Inflammatory macrophage (primary cell): ENCODE measurements at regions not wholly inside any gene's neighbourhood (a gene's known extent, or its start where the extent isn't known, plus 50 kb on each side); places are given as distances from the start of the nearest gene placed in this dataset.

Experiments
- DNase-seq, 2 donors: peaks; one replicate each; pipeline ENCODE4 v3.0.0-alpha.2; 2020 to 2022

DNA sequence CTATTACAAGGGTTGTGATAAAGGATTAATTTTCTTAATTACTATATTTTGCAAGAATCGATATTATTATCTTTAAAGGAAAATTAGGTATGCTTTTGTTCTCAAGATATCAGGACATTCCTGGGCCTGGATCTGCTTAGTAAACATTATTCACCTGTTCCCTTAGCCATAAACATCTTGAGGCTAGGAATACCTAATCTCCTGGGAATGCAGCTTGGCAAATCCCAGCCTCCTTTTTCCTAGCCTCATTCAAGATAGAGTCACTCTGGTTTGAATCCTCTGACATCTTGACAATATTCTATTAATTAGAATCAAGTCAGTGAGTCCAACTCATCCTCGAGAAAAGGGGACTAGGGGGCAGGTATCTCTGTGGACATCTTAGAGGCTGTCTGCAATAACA, 327.1 kb downstream of the STIM2 start:
- no peak for DNase-seq

DNA sequence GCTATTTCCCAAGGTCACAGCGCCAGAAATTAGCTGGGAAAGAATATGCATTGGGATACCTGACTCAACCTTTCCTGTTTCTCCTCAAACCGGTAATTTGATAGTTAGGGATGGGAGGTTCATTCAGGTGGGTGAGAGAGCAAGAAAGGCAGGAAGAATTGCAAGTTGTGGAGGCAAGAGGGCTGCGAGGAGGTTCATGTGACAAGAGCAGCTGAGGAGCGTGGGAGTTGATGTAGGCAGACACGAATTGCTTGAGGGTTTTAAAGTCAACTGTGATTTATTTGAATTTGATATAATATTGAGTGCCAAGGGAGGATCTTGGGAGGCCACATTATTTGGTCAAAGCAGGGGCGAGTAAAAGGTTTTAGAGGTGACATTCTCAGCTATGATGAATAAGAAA, 329.0 kb downstream of the STIM2 start:
- DNase-seq = no peak

DNA sequence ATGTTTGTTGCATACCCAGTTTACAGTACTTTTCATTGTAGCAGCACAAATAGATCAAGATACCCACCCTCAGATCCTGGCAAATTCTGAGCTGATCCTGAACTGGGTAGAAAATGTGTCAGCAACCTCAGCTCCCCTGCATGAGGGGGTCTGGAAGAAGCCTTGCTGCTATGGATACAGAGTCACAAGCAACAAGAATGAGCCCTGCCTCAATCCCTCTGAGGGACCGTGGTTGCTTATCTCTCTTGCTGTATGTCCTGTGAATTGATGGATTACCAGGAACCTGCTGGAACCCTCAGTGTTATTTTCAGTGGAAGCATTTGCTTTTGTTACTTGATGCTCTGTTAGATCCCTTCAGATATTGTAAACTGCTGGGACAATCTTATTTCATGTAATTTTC, 331.0 kb downstream of the STIM2 start:
- DNase-seq = no peak

DNA sequence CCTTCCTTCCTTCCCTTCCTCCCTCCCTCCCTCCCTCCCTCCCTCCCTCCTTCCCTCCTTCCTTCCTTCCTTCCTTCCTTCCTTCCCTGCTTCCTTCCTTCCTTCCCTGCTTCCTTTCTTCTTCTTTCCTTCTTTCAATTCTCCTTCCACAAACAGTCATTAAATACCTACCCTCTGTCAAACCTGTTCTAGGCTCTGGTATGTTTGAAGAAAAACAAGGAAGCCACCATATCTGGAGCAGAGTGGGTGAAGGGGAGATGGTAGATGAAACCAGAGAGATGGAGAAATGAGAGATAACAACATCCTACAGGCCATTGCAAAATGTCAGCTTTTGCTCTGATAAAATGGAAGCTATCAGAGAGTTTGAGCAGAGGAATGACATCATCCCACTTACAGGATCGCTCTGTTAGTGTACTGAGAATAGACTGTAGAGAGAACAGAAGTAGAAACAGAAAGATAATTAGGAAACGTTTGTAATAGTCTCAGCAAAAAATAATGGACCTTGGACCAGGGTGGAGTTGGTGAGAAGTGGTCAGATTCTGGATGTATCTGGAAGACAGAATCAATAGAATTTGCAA, 334.0 kb downstream of the STIM2 start:
- no peak for DNase-seq

DNA sequence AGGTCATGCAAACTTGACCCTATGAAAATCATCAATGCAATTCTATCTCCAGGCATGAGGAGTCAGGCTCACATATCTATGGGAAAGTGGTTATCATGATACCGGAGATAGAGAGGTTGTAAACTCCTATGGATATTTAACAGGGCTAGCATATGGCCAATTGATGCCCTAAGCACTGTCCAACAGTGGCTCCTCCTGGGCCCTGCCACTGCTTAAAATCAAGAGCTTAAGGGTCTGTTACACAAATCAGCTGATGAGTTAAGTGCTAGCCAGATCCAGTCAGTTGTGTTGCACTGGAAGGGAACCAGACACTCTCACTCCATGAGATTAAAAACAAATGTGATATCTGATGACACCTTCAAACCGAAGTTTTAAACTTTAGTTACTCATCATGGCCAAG, 337.6 kb downstream of the STIM2 start:
- DNase-seq = no peak

DNA sequence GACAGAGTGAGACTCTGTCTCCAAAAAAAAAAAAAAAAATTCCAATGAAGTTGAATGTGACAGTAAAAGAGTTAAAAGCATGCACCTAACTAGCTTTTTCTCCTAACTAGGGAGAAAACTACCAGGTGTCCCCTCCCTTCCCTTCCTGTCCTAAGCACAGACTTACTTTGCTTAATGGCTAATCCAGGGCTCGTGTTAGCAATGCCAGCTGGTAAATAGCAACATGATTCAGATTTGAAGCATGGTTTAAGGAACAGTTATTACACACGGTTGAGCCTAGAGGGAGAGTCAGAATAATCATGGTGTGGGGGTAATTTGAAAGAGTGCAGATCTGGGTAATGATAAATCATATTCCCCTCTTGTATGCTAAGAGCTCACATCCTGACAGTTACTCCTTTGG, 338.3 kb downstream of the STIM2 start:
- no peak for DNase-seq

DNA sequence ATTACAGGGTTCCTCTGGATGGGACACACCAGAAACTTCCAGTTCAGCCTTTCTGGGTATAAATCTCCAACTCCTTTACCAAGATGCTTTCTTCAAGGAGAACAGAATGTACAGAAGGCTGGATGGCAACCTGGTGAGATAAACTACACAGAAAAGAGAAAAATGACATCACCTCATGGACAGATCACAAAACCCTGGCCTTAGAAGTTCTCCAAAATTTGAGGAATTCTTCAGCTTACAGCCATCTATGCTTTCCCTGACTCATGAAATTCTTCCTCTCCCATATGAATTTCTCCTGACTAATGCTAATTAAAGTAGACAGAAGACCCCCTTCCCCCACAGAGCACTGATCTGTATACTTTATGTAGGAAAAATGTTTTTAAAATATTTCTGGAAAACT, 345.4 kb downstream of the STIM2 start:
- no peak for DNase-seq

DNA sequence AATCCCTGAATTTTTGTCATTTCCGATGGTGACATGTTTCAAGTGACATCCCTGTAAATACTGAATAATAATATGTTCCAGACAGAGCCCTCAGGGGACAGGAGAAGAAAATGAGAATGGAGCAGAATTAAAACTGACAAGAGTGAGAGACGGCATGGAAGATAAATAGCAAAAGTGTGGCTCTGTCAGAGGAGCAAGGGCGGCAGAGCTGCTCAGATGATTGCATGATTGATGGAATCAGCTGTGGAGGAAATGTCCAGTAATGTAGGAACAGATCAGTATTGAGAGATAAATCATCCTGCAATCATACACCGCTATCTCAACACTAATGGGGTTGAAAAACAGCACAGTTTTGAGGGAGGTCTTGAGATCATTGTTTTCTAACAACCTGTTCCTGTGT, 350.3 kb downstream of the STIM2 start:
- DNase-seq = no peak

DNA sequence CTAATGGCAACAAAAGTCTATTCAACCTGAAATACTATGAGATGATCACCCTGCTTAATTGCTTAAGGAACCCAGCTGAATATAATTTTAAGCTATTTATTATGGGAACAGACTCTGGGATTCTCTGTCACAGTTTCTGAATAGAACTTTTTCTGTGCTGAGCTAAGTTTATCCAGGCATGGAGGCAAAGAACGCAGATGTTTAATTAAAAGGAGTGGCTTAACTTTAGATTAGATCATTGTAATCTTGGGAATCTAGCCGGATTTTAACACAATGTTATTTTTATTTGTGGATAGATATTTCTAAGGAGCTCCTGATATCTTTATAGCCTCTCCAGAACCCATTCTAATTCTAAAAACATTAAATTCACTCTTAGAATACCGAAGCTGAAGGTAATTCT, 353.4 kb downstream of the STIM2 start:
- no peak for DNase-seq

DNA sequence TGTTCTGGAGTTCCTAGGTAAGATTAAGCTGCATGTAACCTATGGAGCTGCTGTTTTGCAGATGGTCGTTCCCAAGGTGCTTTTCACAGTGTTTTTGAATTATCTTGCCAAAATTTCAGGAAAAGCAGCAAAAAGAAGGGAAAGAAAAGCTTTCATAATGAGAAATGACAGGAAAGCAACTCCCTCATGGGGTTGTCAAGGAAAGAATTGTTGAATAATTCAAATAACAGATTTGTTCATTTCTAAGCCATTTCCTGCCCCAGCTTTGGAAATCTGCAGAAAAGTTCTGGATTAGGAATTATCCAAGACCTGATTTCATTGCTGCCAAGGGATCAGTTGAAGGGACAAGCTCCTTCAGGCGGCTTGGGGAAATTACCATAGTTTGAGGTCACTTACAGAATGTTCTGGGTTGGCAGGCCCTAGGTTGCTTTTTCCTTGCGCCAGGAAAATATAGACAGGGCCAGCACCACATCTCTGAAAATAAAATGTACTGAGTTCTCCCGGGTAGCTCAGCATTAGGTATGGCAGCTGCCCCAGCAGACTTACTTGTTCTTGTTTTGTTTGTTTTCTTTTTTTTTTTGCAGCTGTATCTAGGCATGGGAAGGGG, 354.7 kb downstream of the STIM2 start:
- DNase-seq = no peak

DNA sequence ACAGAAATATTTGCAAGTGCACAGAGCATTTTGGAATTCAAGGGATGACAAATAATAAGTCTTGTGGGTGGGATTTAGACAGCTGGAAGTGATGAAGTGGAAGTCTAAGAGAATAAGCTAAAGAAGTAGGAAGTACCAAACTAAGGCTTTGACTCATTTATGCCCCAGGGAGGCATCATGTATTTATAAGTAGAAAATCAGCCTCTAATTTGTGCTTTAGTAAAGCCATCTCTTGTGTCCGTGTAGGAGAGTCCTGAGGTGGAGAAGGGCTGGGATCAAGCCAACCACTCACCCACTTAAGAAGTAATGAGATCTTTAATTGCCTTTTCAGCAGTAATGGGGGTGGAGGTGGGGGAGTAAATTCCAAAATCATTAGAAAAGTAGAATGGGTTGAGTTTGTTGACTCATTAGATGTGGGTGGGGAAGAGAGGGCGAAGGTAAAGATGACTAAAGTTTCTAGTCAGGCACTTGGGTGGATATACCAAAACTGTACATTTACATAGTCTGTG, 356.7 kb downstream of the STIM2 start:
- no peak for DNase-seq

DNA sequence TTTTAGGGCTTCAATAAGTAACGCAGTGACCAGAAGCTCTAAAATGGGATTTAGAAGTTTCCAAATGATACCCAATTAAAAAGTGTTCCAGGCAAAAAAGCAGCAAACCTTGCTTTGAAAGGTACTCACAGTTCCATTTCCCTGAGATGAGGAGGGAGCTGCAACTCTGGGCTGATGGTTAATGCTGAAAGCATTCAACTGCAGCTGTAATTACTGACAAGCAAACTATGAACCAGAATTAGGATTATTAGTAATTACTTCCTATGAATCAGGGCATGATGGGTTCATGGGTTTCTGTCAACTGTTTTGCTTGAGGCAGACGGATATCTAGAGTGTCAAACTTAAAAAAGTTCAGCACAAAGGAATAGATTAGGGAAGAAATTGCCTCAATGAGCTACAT, 357.4 kb downstream of the STIM2 start:
- DNase-seq = no peak

DNA sequence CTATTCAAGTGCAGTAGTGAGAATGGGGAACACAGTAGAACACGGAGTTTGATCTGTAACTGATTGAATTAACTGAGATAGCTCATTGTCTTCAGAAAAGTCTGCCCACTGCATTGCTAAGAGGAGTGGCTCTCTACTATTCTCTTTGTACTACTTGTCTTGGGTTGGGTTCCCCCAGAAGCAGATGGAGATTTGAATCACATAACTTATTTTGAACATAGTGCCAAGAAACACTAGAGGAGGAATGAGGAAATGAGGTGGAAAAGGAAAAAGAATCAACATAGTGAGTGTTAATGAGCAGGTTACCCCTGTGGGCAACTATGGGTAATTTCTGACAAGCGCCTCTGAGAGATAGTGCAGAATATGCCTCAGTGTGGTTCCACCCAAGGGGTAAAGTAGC, 362.7 kb downstream of the STIM2 start:
- no peak for DNase-seq

DNA sequence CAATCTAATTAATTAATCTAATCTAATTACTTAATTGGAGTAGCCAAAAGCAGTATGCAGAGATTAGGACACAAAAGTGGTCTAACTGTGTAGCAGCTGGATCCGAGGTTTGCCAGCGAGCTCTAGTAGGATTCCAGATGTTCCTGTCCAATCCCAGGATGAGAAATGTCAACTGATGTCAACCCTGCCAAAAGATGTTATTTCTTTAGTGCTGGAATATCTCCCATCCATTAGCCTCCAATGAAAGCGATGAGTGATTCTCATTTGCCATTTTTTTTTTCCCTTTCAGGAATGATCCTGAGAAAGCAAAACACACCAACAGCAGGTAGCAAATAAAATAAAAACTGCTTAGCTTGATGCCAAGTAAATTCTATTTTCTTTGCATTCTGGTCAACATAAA, 372.9 kb downstream of the STIM2 start:
- DNase-seq = no peak

DNA sequence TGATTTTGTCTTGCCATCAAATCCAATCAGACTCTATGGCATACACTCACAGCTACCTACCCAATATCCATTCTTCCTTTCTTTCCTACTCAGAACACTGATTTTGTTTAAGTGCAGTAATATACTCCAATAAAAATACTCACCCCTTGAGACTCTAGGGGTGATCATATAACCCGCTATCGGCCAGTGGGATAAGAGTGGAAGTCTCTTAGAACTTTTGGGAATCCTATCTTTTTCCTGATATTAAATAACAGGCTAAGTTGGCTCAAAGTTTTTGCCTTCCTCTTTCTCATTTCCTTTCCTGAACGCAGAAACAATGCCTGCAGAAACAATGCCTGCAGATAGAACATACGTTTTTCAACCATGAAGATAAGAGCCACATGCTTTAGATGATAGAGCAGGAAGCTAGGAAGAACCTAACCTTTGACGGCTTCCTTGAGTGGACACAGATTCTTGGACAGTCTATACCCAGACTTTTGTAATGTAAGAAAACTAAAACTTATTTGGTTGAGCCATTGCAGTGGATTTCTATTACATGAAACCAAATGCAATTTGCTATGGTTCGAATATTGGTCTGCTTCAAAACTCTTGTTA, 373.8 kb downstream of the STIM2 start:
- no peak for DNase-seq

DNA sequence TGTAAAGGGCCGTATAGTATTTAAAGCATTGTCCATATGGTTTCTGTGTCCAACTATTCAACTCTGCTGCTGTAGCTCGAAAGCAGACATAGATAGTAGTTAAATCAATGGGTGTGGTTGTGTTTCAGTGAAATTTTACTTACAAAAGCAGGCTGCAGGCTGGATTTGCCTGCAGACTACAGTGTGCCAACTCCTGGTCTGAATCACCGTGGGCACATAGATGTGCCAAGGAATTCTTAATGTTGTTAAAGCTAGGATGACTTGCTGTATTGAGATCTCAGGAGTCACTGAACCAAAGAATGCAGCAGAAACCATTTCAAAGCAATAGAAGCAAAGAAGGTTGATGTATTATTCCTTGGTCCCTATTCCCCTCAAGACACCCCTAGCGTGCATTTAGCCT, 379.0 kb downstream of the STIM2 start:
- no peak for DNase-seq

DNA sequence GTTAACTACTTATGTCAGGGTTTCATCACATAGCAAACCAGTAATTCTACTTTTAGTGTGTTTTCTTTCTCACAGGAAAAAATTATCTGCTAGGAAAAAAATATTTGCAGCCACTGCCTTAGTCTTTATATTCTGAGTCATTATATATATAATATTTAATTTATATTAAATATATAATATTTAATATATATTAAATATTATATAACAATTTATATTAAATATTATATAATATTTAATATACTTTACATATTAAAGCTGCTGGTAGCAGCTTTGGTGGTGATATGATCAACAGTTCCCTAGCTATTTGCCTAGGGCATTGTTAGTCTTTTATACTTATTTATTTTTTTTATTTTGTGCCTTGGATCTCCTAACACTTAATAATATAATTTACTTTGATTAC, 381.6 kb downstream of the STIM2 start:
- DNase-seq = no peak

DNA sequence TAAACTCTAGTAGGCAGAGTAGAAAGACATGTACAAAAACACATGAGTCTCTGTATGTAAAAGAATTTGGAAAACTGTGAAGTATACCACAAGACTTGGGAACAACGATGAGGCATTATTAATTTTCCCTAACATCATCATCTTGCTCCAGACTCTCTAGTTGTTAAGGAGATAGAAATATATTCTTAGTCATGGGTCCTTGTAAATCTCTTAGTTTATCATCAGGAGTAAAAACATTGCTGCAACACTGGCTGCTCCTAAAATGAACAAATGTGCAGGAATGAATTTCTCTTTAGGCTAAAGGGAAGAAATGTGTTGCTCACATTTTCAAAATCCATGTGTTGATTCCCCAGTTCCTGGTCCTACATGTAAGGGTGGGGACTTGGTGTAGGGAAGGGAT, 384.6 kb downstream of the STIM2 start:
- no peak for DNase-seq

DNA sequence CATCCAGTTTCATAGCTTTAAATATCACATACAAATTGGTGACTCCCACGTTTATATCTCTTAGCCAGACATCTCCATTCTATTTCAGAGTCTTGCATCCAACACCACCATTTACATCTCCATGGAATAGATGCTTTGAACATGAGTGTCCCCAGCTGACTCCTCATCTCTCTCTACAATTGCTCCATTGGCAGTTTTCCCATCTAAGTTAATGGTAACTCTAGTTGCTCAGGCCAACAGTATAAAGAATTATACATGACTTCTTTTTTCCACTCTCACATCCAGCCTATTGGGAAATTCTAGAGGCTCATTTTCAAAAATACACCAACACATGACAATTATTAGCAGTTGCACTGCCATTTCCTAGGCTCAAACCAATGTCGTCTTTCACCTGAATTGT, 388.2 kb downstream of the STIM2 start:
- DNase-seq = no peak

DNA sequence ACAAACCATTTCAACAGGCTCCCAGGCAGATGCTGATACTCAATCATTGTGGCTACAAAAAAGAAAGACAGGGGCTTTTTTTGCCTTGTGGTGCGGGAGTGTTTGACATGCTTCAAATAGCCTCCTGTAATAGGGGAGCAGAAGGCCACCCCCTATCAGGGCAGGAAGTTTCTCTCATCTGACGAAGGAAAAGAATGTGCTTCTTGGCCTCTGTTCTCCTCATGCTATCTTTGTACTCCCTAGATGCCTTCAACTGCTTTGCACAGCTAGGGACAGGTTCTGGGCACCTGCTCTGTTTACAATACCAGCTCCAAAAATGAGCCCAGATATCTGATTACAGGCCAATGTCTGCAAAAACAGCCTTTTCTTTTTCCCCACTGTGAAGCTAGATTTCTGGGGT, 391.1 kb downstream of the STIM2 start:
- no peak for DNase-seq

DNA sequence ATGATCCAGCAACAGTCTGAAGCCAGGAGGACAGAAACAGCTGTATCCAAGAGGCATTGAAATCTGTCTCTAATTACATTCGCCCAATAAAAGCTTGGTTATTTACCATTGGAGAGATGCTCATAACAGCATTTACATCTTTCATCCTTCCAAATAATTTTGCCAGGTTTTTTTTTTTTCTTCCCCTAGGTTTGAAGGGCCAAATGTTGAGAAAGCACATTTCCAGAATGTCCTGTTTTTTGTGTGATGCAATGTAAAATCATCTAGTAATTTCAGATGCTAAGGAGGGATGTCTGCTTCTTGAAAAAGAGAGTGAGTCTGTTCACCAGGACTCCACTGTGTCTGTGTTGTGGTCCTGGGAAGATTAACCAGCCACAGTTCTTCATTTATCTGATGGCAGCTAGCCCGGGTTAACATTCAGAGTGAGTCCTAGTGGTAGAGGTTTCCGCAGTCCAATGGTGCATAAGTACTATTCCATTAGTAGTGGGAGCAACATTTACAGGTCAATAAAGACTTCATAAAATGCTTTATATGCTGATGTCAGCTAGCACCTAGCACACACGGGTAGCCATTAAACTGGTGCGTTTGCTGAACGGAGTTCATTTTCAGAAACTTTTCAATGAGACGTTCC, 406.8 kb downstream of the STIM2 start:
- no peak for DNase-seq

DNA sequence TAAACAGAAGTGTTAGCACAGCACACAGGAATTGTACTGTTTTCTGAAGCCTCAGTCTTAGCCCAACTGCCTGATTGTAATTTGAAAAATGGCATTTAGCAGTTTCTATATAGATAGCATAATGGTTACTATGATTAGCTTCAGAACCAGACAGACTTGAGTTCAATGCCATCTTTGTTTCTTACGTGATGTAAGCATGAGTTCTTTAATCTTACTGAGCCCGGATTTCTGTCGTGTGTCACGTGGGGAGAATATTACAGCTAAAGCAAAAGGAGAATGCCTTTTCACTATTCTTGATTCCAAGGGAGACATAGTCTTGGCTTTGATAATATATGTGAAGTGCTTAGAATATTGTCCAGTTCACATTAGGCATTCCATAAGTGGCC, 407.3 kb downstream of the STIM2 start:
- no peak for DNase-seq

DNA sequence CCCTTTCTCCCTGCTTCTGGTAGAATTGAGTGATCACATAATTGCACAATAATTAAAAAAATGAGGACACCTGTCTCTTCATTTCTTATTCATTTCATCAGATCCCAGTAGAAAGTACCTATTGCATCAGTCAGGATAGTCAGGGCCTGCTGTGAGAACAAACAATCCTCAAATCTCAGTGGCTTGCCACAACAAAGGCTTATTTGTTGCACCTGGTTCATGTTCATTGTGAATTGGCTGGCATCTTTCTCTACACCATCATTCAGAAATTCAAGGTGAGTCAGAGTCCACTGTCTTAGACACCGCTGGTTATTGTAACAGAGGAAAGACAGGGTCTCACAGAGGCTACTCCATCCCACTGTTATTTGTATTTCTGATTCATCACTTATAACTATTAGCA, 409.8 kb downstream of the STIM2 start:
- no peak for DNase-seq

DNA sequence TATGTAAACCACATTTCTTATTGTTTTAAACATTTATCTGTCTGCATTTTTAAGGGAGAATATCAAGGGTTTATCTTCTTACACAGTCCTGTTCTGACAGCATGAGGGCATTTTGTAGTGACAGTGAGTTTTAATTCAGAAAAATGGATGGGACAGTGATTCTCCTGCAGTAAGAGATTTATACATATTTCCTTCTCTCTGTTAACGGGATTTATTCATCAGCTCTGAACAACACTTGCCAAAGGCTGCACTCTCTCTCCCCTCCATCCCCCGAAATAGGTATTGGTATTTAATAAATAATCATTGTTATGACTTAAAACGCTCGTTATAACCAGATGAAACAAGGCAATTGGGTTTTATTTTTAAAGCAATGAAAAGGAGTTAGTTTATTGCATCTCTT, 410.9 kb downstream of the STIM2 start:
- no peak for DNase-seq
